Right renal pelvis (tissue), 4 donors: ENCODE measurements at regions not wholly inside any gene's neighbourhood (a gene's known extent, or its start where the extent isn't known, plus 50 kb on each side); places are given as distances from the start of the nearest gene placed in this dataset.

Experiments used
- DNase-seq, 4 donors: peaks; one replicate each; pipeline ENCODE4 v3.0.0-alpha.2; 2013; ENCODE audit warnings: low read depth in 4 of 4, low spot score in 3 of 4, missing footprints in 1 of 4

- DNase-seq: no peak
Measured at GRCh38 chr4:124183926-124184325, 528.6 kb downstream of the ANKRD50 start.

GRCh38 chr4:124184792-124185191, 527.7 kb downstream of the ANKRD50 start:
- no peak for DNase-seq

GRCh38 chr4:124188595-124188994, 523.9 kb downstream of the ANKRD50 start:
- DNase-seq: no peak

- no peak for DNase-seq
Measured at GRCh38 chr4:124189545-124189944, 523.0 kb downstream of the ANKRD50 start.

DNA sequence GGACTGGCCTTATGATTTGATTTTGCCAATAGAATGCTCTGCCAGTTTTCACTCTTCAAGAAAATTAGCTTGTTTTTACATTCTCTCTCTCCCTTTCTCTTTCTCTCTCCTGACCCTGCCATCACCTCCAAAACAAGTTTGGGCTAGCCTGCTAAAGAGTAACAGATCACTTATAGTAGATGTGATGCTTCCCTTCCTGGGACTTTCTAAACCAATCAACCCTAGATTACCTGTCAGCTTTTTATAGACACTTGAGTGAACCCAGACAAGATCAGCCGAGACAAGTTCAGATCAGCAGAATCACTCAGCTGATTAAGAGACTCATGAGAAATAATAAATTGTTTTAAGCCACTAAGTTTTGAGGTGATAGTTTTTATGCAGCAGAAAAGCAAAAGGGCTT, 521.2 kb downstream of the ANKRD50 start:
- DNase-seq: no peak

DNA sequence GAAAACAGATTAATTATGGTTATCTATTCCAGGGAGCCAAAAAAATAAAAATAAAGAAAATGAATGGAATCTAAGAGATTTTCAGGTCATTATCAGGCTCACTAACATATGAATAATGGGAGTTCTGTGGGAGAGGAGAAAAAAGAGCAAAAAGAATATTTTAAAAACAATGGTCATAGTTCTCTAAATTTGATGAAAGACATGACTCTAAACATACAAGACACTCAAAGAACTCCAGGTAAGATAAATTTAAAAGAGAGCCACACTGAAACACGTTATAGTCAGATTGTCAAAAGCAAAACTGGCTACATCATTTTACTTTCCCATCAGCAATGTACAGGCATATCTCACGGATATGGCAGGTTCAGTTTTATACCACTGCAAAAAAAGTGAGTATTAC, 520.0 kb downstream of the ANKRD50 start:
- DNase-seq: no peak

- DNase-seq: no peak
Measured at GRCh38 chr4:124199185-124199584, 513.3 kb downstream of the ANKRD50 start.

DNA sequence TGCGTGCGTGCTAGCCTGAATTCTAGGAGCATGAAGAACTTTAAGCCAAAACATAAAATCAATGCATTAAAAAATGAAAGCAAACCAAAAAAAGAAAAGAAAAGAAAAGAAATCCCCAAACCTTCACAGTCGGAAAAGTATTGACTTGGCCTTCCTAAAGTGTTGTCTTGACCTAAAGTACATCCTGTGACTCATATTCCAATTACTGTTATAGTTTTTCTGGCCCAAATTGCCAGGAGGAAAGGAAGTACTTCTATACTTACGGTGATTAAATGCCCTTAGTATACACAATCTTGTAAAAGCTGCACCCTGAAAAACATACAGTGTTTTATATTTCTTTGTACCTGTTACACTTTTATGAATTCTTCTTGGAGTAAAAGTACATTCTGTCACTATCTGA, 512.8 kb downstream of the ANKRD50 start:
- no peak for DNase-seq

DNA sequence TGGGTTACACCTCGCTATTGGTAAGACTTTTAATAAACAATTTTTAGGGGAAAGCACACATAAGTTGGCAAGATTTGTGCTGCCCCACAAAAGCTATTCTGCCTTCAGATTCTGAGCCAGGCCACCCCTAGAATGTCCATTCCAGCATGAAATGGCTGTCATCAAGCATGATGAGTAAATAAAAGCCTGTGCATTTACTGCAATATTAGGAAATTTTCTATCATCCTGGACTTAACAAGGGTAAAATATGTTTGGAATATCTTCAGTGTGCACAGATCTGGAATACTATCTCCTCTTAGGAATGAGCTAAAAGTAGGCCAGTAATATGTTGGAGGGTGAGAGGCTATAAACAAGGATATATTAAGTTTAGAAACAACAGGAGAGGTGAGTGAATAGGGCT, 510.9 kb downstream of the ANKRD50 start:
- DNase-seq: no peak

- DNase-seq: no peak
Measured at GRCh38 chr4:124202099-124202498, 510.4 kb downstream of the ANKRD50 start.

GRCh38 chr4:124203613-124204238, 508.8 kb downstream of the ANKRD50 start:
- no peak for DNase-seq

GRCh38 chr4:124206779-124207605, 505.5 kb downstream of the ANKRD50 start:
- DNase-seq: no peak

DNA sequence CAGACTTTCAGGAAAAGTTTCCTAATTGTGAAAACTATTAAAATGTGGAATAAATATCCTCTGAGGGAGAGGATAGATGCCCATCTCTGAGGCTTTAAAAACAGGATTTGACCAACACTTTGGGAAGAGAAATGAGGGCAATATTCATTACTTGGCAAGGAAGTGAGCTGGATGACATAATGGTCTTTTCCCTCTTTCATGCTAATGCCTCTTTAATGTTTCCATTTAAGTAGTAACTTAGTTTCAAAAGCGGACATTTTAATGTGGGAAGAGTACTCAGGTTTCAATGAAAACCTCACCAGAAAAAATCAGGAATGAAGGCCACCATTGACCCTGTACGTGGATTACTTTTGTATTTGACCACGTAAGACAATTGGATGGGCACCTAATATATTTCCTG, 503.3 kb downstream of the ANKRD50 start:
- DNase-seq: no peak

DNA sequence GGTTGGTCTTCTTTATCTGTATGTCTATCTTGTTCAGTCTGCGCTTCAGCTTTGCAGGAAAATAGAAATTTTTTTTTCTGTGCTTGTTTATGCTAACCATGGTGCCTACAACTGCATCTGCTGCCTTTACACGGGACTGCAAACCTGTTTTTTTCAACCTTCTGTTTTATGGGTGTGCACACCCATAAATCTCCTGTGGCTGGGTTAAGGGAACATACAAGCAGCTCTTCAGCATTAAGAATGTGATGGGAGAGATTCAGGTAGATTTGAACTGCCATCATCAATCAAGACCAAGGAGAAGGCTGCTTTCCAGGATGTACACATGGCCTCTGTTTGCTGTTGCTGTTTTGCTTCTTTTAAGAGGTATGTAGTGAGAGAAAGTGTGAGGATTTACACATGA, 502.9 kb downstream of the ANKRD50 start:
- no peak for DNase-seq

- no peak for DNase-seq
Measured at GRCh38 chr4:124210746-124211145, 501.8 kb downstream of the ANKRD50 start.

- DNase-seq: peak in 2 of 4 donors; percentile 15 to 20
Measured at GRCh38 chr4:124212815-124213630, 499.5 kb downstream of the ANKRD50 start.

- no peak for DNase-seq
Measured at GRCh38 chr4:124219389-124219788, 493.1 kb downstream of the ANKRD50 start.

- no peak for DNase-seq
Measured at GRCh38 chr4:124224256-124224655, 488.3 kb downstream of the ANKRD50 start.

DNA sequence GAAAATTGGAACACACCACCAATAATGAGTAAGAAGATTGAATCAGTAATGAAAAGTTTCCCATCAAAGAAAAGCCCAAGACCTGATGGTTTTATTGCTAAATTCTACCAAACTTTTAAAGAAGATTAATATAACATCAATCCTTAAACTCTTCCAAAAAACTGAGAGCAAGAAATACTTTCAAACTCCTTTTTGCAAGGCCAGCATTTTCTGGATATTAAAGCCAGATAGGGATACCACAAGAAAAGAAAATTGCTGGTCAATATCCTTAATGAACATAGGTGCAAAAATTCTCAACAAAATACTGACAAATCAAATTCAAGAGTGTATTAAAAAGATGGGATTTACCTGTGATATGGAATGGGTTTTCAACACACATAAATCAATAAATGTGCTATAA, 484.6 kb downstream of the ANKRD50 start:
- no peak for DNase-seq

- DNase-seq: no peak
Measured at GRCh38 chr4:124230268-124230667, 482.3 kb downstream of the ANKRD50 start.

GRCh38 chr4:124234771-124235170, 477.8 kb downstream of the ANKRD50 start:
- no peak for DNase-seq
